Gastrocnemius medialis (tissue), 4 donors: ENCODE measurements at regions not wholly inside any gene's neighbourhood (a gene's known extent, or its start where the extent isn't known, plus 50 kb on each side); places are given as distances from the start of the nearest gene placed in this dataset.

Source experiments
- ATAC-seq, 2 donors: fragments of 150-250 bp; one replicate each; pipeline ENCODE4 v1.9.1; 2016
- DNase-seq, 2 donors: peaks; one replicate each; pipeline ENCODE4 v3.0.0-alpha.2; 2019
- H3K27ac ChIP-seq, 4 donors: fragments of 200-600 bp; sonication (generic); 1 replicate in 1 of 4; 2 replicates in 3 of 4; pipeline ENCODE4 v1.5.1; 2016 to 2018; ENCODE audit warnings: mild to moderate bottlenecking in 2 of 4, moderate library complexity in 1 of 4
- H3K27me3 ChIP-seq, 3 donors: fragments of 200-600 bp; sonication (generic) in 2 of 3; 1 replicate in 1 of 3; 2 replicates in 2 of 3; pipeline versions ENCODE4 v1.5.1 to v1.6.0; 2016 to 2019; ENCODE audit warnings: mild to moderate bottlenecking in 1 of 3, moderate library complexity in 1 of 3
- H3K36me3 ChIP-seq, 2 donors: fragments of 200-600 bp; sonication (generic) in 1 of 2; one replicate each; pipeline ENCODE4 v1.5.1; 2017 to 2018
- H3K4me1 ChIP-seq, 2 donors: fragments of 200-600 bp; sonication (generic) in 1 of 2; one replicate each; pipeline ENCODE4 v1.5.1; 2016 to 2017; ENCODE audit warnings: mild to moderate bottlenecking in 2 of 2
- H3K4me3 ChIP-seq, 4 donors: fragments of 200-600 bp; sonication (generic) in 3 of 4; 1 replicate in 1 of 4; 2 replicates in 3 of 4; pipeline ENCODE4 v1.5.1; 2016 to 2019; ENCODE audit warnings: mild to moderate bottlenecking in 2 of 4
- H3K9me3 ChIP-seq, 3 donors: fragments of 200-600 bp; sonication (generic) in 2 of 3; 1 replicate in 1 of 3; 2 replicates in 2 of 3; pipeline ENCODE4 v1.5.1; 2016 to 2019
- POLR2A ChIP-seq, 2 donors: fragments of 450-650 bp; IDR thresholded peaks; one replicate each; pipeline ENCODE4 v1.6.1; 2017; ENCODE audit warnings: antibody characterized with exemption in 2 of 2, mild to moderate bottlenecking in 2 of 2, moderate library complexity in 2 of 2
- in situ Hi-C, 4 donors: fragments of 200-750 bp; cut with MboI; loops; one replicate each; pipeline versions ENCODE4 v1.15.0 to v1.8.0; 2017; ENCODE audit warnings: low sequenced_read_pairs in 4 of 4
- intact Hi-C: fragments of 100-400 bp; cut with DNase I; formaldehyde crosslinking; loops from one replicate; pipeline ENCODE4 v1.15.1; 2023; ENCODE audit warnings: low total_unique reads
- TF ChIP-seq, protein P1 (sequence below), 5 experiments: fragments of 450-650 bp in 3 of 5; fragments of 200-600 bp in 2 of 5; sonication (generic) in 2 of 5; IDR thresholded peaks in 4 of 5; conservative IDR thresholded peaks in 1 of 5; 1 replicate in 4 of 5; 2 replicates in 1 of 5; pipeline ENCODE4 v1.5.1; 2016 to 2019; ENCODE audit warnings: antibody characterized with exemption in 5 of 5, mild to moderate bottlenecking in 3 of 5, moderate library complexity in 3 of 5

DNA sequence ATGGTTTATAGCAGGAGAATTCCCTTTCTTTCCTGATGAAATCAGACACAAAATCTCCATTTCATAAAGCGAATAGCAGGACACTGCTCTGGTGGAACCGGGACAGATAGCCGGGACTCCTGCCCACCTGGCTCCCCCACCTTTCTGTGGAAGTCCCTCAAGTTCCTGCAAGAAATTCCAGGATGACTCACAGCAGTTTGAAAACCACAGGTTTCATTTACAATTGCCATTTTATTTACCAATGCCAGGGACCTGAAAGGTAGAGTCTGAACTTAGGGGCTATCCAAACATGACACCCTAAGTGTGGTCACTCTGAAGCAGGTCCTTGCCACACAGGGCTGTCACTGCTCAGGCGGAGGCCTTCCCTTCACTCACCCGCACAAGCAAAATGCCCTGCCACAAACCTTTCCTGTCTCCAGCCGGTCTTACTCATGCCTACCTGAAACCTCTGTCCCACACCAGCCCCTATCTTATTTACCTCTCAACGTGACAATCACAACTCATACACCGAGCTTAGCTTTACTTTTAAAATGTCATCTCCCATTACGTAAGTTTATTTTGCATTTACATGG is 63.3 kb upstream of the TAF1L start:
- H3K4me1 ChIP-seq = no peaks in the 10 kb centered on the region
- no peak overlapping the region for H3K27ac ChIP-seq
- ATAC-seq (no peak), DNase-seq (no peak)
- TF ChIP-seq POLR2A (IDR thresholded peaks at IDR 0.05) = no peak
- TF ChIP-seq, protein P1, sequence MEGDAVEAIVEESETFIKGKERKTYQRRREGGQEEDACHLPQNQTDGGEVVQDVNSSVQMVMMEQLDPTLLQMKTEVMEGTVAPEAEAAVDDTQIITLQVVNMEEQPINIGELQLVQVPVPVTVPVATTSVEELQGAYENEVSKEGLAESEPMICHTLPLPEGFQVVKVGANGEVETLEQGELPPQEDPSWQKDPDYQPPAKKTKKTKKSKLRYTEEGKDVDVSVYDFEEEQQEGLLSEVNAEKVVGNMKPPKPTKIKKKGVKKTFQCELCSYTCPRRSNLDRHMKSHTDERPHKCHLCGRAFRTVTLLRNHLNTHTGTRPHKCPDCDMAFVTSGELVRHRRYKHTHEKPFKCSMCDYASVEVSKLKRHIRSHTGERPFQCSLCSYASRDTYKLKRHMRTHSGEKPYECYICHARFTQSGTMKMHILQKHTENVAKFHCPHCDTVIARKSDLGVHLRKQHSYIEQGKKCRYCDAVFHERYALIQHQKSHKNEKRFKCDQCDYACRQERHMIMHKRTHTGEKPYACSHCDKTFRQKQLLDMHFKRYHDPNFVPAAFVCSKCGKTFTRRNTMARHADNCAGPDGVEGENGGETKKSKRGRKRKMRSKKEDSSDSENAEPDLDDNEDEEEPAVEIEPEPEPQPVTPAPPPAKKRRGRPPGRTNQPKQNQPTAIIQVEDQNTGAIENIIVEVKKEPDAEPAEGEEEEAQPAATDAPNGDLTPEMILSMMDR (IDR thresholded peaks at IDR 0.05 in 4 of 5, conservative IDR thresholded peaks at IDR 0.05 in 1 of 5) = no peak
- in situ Hi-C loops (no loop called here), intact Hi-C loops (no loop called here)
- no peaks in the 10 kb centered on the region for H3K27me3 ChIP-seq
- no peaks in the 10 kb centered on the region for H3K36me3 ChIP-seq
- H3K9me3 ChIP-seq = no peaks in the 10 kb centered on the region
- no peak overlapping the region for H3K4me3 ChIP-seq

DNA sequence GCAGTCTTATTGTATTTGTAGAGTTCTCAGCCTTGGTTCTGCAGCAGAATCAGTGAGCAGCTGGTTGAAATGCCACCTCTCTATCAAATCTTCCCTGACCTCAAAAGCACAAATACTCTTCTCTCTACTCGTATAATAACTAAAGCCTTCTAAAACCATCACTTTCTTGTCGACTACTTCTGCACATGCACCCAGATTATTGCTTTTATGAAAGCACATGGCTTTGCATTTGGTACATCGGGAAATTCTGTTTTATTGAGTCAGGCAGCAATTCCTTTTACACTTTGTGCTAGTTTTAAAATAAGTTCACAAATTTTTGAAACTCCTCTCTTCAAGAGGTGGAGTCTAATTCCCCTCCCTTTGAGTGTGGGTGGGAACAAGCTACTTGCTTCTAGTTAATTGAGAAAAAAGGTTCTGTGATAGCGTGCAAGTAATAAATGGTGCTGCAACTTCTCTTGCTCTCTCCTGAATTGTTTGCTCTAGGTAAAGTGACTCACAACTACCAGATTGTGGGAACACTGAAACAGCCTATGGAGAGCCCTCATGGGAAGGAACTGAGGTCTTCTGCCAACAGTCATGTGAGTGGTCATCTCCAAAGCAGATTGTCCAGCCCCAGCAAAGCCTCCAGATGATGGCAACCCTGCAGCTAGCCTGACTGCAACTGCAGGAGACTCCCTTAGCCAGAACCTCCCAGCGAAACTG is 66.0 kb upstream of the TAF1L start:
- H3K27ac ChIP-seq = no peak overlapping the region
- H3K4me1 ChIP-seq = no peaks in the 10 kb centered on the region
- in situ Hi-C loops (loop anchor here in 1 of 4 donors (25.0 kb wide), 1 partner anchor 111 kb away; no protein-coding TSS in a partner anchor), intact Hi-C loops (no loop called here)
- H3K9me3 ChIP-seq = no peaks in the 10 kb centered on the region
- no peak overlapping the region for H3K4me3 ChIP-seq
- H3K36me3 ChIP-seq = no peaks in the 10 kb centered on the region
- H3K27me3 ChIP-seq = no peaks in the 10 kb centered on the region
- ATAC-seq (no peak), DNase-seq (no peak)
- TF ChIP-seq POLR2A (IDR thresholded peaks at IDR 0.05) = no peak
- TF ChIP-seq, protein P1 (IDR thresholded peaks at IDR 0.05 in 4 of 5, conservative IDR thresholded peaks at IDR 0.05 in 1 of 5) = no peak

DNA sequence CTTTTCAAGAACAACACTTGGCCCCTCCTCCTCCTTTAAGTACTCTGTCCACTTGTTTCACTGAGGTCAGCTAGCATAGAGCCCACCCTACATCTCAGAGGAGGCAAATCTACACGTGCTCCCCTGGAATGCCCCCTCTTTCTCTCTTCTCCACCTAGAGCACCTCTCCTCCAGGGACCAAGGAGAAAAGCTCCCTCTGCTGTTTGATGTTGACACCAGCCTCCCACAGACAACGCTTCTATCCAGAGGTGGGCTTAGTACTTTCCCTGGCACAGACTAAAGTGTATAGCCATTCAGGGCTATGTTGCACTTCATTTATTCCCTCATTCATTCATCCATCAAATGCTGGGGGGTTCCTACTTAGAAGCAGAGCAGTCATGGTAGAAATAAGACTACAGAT is 68.2 kb upstream of the TAF1L start:
- intact Hi-C loops (no loop called here), in situ Hi-C loops (loop anchor here in 1 of 4 donors (25.0 kb wide), 1 partner anchor 109 kb away; no protein-coding TSS in a partner anchor)
- DNase-seq (no peak), ATAC-seq (no peak)
- Histone ChIP-seq H3K4me3 (no peak overlapping the region), H3K27me3 (no peaks in the 10 kb centered on the region), H3K27ac (no peak overlapping the region), H3K36me3 (no peaks in the 10 kb centered on the region), H3K4me1 (no peaks in the 10 kb centered on the region), H3K9me3 (no peaks in the 10 kb centered on the region)
- no peak for TF ChIP-seq POLR2A (IDR thresholded peaks at IDR 0.05)
- TF ChIP-seq, protein P1 (IDR thresholded peaks at IDR 0.05 in 4 of 5, conservative IDR thresholded peaks at IDR 0.05 in 1 of 5) = no peak

DNA sequence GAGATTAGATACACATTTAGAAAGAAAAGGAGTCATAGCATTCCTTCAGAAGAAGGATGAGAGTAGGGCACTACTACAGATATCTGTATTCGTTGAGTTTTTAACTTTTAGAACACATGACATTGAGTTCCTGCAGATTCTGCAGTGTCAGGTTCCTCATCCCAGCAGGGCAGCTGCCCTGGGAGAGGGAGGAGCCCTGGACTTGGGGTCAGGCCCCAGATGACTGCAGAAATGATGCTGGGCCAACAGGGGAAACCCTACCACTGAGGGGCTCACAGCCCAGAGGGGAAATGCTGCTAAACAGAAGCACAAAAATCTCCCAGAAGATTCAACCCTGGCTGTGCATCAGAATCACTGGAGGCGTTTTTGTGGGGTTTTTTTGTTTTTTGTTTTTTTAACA is 68.9 kb upstream of the TAF1L start:
- Histone ChIP-seq H3K27me3 (no peaks in the 10 kb centered on the region), H3K9me3 (no peaks in the 10 kb centered on the region), H3K36me3 (no peaks in the 10 kb centered on the region), H3K4me1 (no peaks in the 10 kb centered on the region), H3K27ac (no peak overlapping the region), H3K4me3 (no peak overlapping the region)
- in situ Hi-C loops = loop anchor here in 1 of 4 donors (25.0 kb wide), 1 partner anchor 108 kb away; no protein-coding TSS in a partner anchor
- no peak for TF ChIP-seq POLR2A (IDR thresholded peaks at IDR 0.05)
- TF ChIP-seq, protein P1 (IDR thresholded peaks at IDR 0.05 in 4 of 5, conservative IDR thresholded peaks at IDR 0.05 in 1 of 5) = no peak
- intact Hi-C loops = no loop called here
- ATAC-seq = no peak
- no peak for DNase-seq
